ENCODE measurements at regions not wholly inside any gene's neighbourhood (a gene's known extent, or its start where the extent isn't known, plus 50 kb on each side); places are given as distances from the start of the nearest gene placed in this dataset.
"Not testable (repeated sequence)": the region's sequence is repeated elsewhere in the genome, so short reads cannot be mapped to it uniquely, and the experiment has no call there.

GRCh38 chr9:111148052-111149017, 110.1 kb upstream of the LPAR1 start:
- DNase-seq (ENCODE audit: low read depth), result no peak

GRCh38 chr9:111147041-111147440, 108.8 kb upstream of the LPAR1 start:
- DNase-seq (ENCODE audit: low read depth), result no peak

- DNase-seq (ENCODE audit: low read depth), result no peak
These were observed 106.5 kb upstream of the LPAR1 start for GRCh38 chr9:111144741-111145140.

- DNase-seq (ENCODE audit: low read depth), result no peak
These were observed 97.9 kb upstream of the LPAR1 start for GRCh38 chr9:111136180-111136579.

- DNase-seq (ENCODE audit: low read depth), result no peak
These were observed 92.9 kb upstream of the LPAR1 start for GRCh38 chr9:111131211-111131610.

GRCh38 chr9:111120526-111120925, 82.3 kb upstream of the LPAR1 start:
- no peak for DNase-seq (ENCODE audit: low read depth)

GRCh38 chr9:111118256-111118948, 80.1 kb upstream of the LPAR1 start:
- peak; percentile 86 for DNase-seq (ENCODE audit: low read depth)

GRCh38 chr9:111114486-111114885, 76.2 kb upstream of the LPAR1 start:
- no peak for DNase-seq (ENCODE audit: low read depth)

- DNase-seq (ENCODE audit: low read depth), result no peak
These were observed 75.4 kb upstream of the LPAR1 start for GRCh38 chr9:111113712-111114111.

GRCh38 chr9:111110805-111111204, 72.5 kb upstream of the LPAR1 start:
- DNase-seq (ENCODE audit: low read depth), result no peak

- peak; percentile 62 for DNase-seq (ENCODE audit: low read depth)
These were observed 70.7 kb upstream of the LPAR1 start for GRCh38 chr9:111108946-111109345.

- no peak for DNase-seq (ENCODE audit: low read depth)
These were observed 68.9 kb upstream of the LPAR1 start for GRCh38 chr9:111107141-111107540.

GRCh38 chr9:111106202-111106601, 67.9 kb upstream of the LPAR1 start:
- no peak for DNase-seq (ENCODE audit: low read depth)

- DNase-seq (ENCODE audit: low read depth), result no peak
These were observed 64.7 kb upstream of the LPAR1 start for GRCh38 chr9:111102793-111103464.

GRCh38 chr9:111099199-111100008, 61.1 kb upstream of the LPAR1 start:
- DNase-seq (ENCODE audit: low read depth), result no peak

- DNase-seq (ENCODE audit: low read depth), result no peak
These were observed 59.8 kb upstream of the LPAR1 start for GRCh38 chr9:111098093-111098492.

GRCh38 chr9:111096051-111096450, 57.8 kb upstream of the LPAR1 start:
- no peak for DNase-seq (ENCODE audit: low read depth)

GRCh38 chr9:111095441-111095840, 57.2 kb upstream of the LPAR1 start:
- DNase-seq (ENCODE audit: low read depth), result no peak

- no peak for DNase-seq (ENCODE audit: low read depth)
These were observed 56.7 kb upstream of the LPAR1 start for GRCh38 chr9:111094958-111095357.

- peak; percentile 37 for DNase-seq (ENCODE audit: low read depth)
These were observed 56.2 kb upstream of the LPAR1 start for GRCh38 chr9:111094433-111094924.

GRCh38 chr9:111092167-111092566, 53.9 kb upstream of the LPAR1 start:
- not testable (repeated sequence) for DNase-seq (ENCODE audit: low read depth)
